ENCODE measurements at regions not wholly inside any gene's neighbourhood (a gene's known extent, or its start where the extent isn't known, plus 50 kb on each side); places are given as distances from the start of the nearest gene placed in this dataset.

DNA sequence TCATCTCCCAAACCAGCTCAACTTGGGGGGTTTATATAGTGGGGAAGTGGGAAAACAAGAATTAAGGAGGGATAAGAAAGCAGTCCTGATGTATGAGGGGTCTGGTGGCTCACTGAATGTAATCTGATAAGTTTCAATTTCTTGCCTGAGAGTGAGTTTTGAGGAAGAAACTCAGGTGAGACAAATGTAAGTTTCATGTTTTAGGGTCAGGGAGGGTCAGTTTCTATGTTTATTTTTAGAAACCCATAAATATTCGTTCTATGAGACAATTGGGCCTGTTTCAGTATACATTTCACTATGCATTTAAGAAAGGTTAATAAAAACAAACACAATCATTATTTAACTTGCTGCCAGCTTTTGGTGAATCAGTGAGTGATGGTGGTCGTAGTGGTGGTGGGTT, 128.0 kb upstream of the MBL2 start:
- intact Hi-C loops (cut with DNase I): no loop called here
- no peaks in the 10 kb centered on the region for H3K36me3 ChIP-seq
- H3K27me3 ChIP-seq: no peaks in the 10 kb centered on the region
- no peak for TF ChIP-seq POLR2A (IDR thresholded peaks at IDR 0.05)
- TF ChIP-seq, protein P1, sequence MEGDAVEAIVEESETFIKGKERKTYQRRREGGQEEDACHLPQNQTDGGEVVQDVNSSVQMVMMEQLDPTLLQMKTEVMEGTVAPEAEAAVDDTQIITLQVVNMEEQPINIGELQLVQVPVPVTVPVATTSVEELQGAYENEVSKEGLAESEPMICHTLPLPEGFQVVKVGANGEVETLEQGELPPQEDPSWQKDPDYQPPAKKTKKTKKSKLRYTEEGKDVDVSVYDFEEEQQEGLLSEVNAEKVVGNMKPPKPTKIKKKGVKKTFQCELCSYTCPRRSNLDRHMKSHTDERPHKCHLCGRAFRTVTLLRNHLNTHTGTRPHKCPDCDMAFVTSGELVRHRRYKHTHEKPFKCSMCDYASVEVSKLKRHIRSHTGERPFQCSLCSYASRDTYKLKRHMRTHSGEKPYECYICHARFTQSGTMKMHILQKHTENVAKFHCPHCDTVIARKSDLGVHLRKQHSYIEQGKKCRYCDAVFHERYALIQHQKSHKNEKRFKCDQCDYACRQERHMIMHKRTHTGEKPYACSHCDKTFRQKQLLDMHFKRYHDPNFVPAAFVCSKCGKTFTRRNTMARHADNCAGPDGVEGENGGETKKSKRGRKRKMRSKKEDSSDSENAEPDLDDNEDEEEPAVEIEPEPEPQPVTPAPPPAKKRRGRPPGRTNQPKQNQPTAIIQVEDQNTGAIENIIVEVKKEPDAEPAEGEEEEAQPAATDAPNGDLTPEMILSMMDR (IDR thresholded peaks at IDR 0.05): no peak
- DNase-seq: no peak
- H3K27ac ChIP-seq: no peak overlapping the region
- H3K4me1 ChIP-seq: no peaks in the 10 kb centered on the region
- H3K9me3 ChIP-seq: no peaks in the 10 kb centered on the region
- no peak overlapping the region for H3K4me3 ChIP-seq
- 35 to 44% methylated on average over 2 of the region's 2 CpGs for WGBS, 2 donors

DNA sequence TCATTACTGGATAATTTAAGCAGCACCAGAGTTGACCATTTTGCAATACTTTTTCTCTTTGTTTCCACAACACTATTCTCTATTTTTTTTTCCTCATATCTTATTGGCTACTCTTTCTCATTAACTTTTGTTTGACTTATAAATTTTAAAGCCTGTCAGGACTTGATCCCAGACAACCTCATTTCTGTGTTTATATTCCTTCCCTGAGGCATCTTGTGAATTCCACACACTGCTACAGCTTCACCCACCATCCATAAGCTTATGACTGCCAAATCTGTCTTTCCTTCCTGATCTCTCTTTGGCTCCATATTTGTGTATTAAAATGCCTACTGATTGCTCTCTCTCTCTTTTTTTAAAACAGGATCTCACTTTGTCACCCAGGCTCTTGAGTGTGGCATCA, 124.6 kb upstream of the MBL2 start:
- Histone ChIP-seq H3K4me3 (no peak overlapping the region), H3K4me1 (no peaks in the 10 kb centered on the region), H3K27ac (no peak overlapping the region), H3K27me3 (no peaks in the 10 kb centered on the region), H3K9me3 (no peaks in the 10 kb centered on the region), H3K36me3 (no peaks in the 10 kb centered on the region)
- intact Hi-C loops (cut with DNase I): no loop called here
- TF ChIP-seq POLR2A (IDR thresholded peaks at IDR 0.05): no peak
- TF ChIP-seq, protein P1 (IDR thresholded peaks at IDR 0.05): no peak
- DNase-seq: no peak

DNA sequence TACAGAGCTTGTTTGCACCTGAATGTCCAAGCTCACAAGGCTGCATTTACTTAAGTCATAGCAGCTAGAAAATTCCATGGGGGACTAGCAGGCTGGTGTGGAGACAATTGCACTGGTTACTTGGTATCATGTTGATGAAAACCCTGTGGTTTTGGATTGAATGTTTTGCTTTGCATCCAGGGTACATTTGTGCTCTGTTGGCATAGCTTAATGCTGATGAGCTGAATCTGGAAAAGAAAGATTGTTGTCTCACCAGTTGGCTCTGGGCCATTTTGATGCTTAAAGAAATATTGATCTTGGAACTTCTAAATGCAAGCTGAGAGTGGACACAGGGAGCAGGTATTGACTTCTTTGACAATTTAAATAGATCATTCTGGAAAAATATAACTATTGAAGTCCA, 122.5 kb upstream of the MBL2 start:
- TF ChIP-seq, protein P1 (IDR thresholded peaks at IDR 0.05): no peak
- no peak for TF ChIP-seq POLR2A (IDR thresholded peaks at IDR 0.05)

GRCh38 chr10:52890281-52890680, 117.7 kb upstream of the MBL2 start:
- DNase-seq: no peak
- intact Hi-C loops (cut with DNase I): no loop called here
- no peak overlapping the region for H3K27ac ChIP-seq

More for the DNA sequence above, 122.5 kb upstream of the MBL2 start:
- intact Hi-C loops (cut with DNase I): no loop called here
- Histone ChIP-seq H3K27ac (no peak overlapping the region), H3K27me3 (no peaks in the 10 kb centered on the region), H3K4me1 (no peaks in the 10 kb centered on the region), H3K9me3 (no peaks in the 10 kb centered on the region), H3K4me3 (no peak overlapping the region), H3K36me3 (no peaks in the 10 kb centered on the region)
- DNase-seq: no peak

DNA sequence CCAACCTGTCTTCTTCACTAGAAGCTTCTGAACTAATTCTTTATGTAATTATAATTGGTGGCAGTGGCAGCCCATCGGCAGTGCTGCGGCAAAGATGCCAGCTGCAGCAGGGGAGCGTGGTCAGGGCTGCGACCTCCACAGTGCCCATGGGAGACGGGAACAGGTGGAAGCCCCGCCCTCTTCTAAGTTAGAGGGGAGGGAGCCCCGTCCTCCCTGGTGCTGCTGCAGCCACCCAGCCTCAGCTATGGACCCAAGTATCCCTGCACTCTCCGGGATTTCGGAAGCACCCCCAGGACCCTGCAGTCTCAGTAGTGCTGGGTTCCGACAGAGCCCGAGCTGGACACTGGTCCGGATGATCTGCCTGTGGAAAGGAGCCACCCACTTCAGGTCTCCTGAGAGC, 117.0 kb upstream of the MBL2 start:
- DNase-seq: no peak
- Histone ChIP-seq H3K4me3 (no peak overlapping the region), H3K27me3 (no peaks in the 10 kb centered on the region), H3K27ac (no peak overlapping the region), H3K36me3 (no peaks in the 10 kb centered on the region), H3K9me3 (no peaks in the 10 kb centered on the region), H3K4me1 (peaks cover 0 to 1% (median 0%) of the 10 kb centered on the region in 3 donors)
- TF ChIP-seq, protein P1 (IDR thresholded peaks at IDR 0.05): no peak
- no peak for TF ChIP-seq POLR2A (IDR thresholded peaks at IDR 0.05)
- intact Hi-C loops (cut with DNase I): no loop called here
- 93 to 96% methylated on average over 3 to 5 of the region's 12 CpGs for WGBS, 2 donors

More at GRCh38 chr10:52890281-52890680, 117.7 kb upstream of the MBL2 start:
- 94 to 98% methylated on average over 7 to 13 of the region's 17 CpGs for WGBS, 2 donors
- Histone ChIP-seq H3K9me3 (no peaks in the 10 kb centered on the region), H3K27me3 (no peaks in the 10 kb centered on the region), H3K4me1 (no peaks in the 10 kb centered on the region), H3K4me3 (no peak overlapping the region), H3K36me3 (no peaks in the 10 kb centered on the region)
- no peak for TF ChIP-seq POLR2A (IDR thresholded peaks at IDR 0.05)
- TF ChIP-seq, protein P1 (IDR thresholded peaks at IDR 0.05): no peak

Measured in esophagus squamous epithelium (tissue), 5 donors.